Fibroblast of gingiva (primary cell): ENCODE measurements at regions not wholly inside any gene's neighbourhood (a gene's known extent, or its start where the extent isn't known, plus 50 kb on each side); places are given as distances from the start of the nearest gene placed in this dataset.
A peak's percentile ranks its signal among the peaks of the same experiment; 100 is the strongest.

Experiments used
- DNase-seq: peaks from one replicate; pipeline ENCODE4 v3.0.0-alpha.2; 2011; ENCODE audit warnings: low read depth

GRCh38 chr12:28938056-28938455 is 211.0 kb upstream of the FAR2 start:
- no peak for DNase-seq

- DNase-seq, result no peak
These were observed 210.4 kb upstream of the FAR2 start for GRCh38 chr12:28938581-28939235.

GRCh38 chr12:28939427-28939826 is 209.7 kb upstream of the FAR2 start:
- DNase-seq, result no peak

GRCh38 chr12:28941248-28941647 is 207.8 kb upstream of the FAR2 start:
- DNase-seq, result no peak

- no peak for DNase-seq
These were observed 202.7 kb upstream of the FAR2 start for GRCh38 chr12:28946361-28946760.

- DNase-seq, result no peak
These were observed 200.4 kb upstream of the FAR2 start for GRCh38 chr12:28948685-28949084.

GRCh38 chr12:28949184-28949583 is 199.9 kb upstream of the FAR2 start:
- no peak for DNase-seq

- no peak for DNase-seq
These were observed 199.0 kb upstream of the FAR2 start for GRCh38 chr12:28950049-28950448.

GRCh38 chr12:28951935-28952334 is 197.1 kb upstream of the FAR2 start:
- DNase-seq, result no peak

GRCh38 chr12:28954333-28954732 is 194.7 kb upstream of the FAR2 start:
- DNase-seq, result no peak

GRCh38 chr12:28955491-28955890 is 193.6 kb upstream of the FAR2 start:
- DNase-seq, result peak; percentile 66

GRCh38 chr12:28955931-28956330 is 193.1 kb upstream of the FAR2 start:
- DNase-seq, result peak; percentile 25

- peak; percentile 70 for DNase-seq
These were observed 190.4 kb upstream of the FAR2 start for GRCh38 chr12:28958553-28959195.

GRCh38 chr12:28961948-28962384 is 187.1 kb upstream of the FAR2 start:
- no peak for DNase-seq

GRCh38 chr12:28963554-28963953 is 185.5 kb upstream of the FAR2 start:
- peak; percentile 46 for DNase-seq

- DNase-seq, result no peak
These were observed 182.9 kb upstream of the FAR2 start for GRCh38 chr12:28966046-28966780.

GRCh38 chr12:28967426-28967825 is 181.7 kb upstream of the FAR2 start:
- no peak for DNase-seq

- DNase-seq, result peak; percentile 9
These were observed 175.6 kb upstream of the FAR2 start for GRCh38 chr12:28973491-28973890.

GRCh38 chr12:28974166-28974565 is 174.9 kb upstream of the FAR2 start:
- DNase-seq, result no peak

GRCh38 chr12:28974883-28975282 is 174.2 kb upstream of the FAR2 start:
- no peak for DNase-seq

GRCh38 chr12:28975564-28976340 is 173.3 kb upstream of the FAR2 start:
- DNase-seq, result no peak

GRCh38 chr12:28980436-28980835 is 168.6 kb upstream of the FAR2 start:
- no peak for DNase-seq
